ENCODE measurements at regions not wholly inside any gene's neighbourhood (a gene's known extent, or its start where the extent isn't known, plus 50 kb on each side); places are given as distances from the start of the nearest gene placed in this dataset.
"Not testable (repeated sequence)": the region's sequence is repeated elsewhere in the genome, so short reads cannot be mapped to it uniquely, and the experiment has no call there.

DNA sequence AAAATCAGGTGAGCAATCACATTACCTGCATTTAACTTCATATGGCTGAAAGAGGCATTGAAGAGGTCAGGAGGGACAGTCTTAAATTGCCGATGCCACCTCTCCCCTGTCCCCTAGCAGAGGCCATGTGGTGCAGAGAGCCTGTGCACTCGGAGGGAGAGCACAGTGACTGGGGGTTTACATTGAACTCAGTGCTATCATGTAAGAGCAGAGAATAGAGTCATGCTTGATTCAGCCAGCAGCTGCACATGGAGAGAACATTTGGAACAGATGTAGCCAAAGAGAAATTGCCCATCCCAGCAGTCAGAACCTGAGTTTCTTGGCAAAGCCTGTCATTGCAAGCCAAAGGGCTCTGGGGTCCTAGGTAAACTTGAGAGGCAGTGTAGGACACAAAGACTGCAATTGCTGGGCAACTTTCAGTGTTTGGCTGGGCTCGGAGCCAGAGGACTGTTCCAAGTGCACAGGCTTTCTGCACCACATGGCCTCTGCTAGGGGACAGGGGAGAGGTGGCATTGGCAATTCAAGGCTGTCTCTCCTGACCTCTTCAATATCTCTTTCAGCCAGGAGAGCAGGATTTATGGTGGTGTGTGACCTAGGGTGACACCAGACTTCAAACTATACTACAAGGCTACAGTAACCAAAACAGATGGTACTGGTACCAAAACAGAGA is 267.1 kb downstream of the REEP3 start:
- no peak for ATAC-seq

DNA sequence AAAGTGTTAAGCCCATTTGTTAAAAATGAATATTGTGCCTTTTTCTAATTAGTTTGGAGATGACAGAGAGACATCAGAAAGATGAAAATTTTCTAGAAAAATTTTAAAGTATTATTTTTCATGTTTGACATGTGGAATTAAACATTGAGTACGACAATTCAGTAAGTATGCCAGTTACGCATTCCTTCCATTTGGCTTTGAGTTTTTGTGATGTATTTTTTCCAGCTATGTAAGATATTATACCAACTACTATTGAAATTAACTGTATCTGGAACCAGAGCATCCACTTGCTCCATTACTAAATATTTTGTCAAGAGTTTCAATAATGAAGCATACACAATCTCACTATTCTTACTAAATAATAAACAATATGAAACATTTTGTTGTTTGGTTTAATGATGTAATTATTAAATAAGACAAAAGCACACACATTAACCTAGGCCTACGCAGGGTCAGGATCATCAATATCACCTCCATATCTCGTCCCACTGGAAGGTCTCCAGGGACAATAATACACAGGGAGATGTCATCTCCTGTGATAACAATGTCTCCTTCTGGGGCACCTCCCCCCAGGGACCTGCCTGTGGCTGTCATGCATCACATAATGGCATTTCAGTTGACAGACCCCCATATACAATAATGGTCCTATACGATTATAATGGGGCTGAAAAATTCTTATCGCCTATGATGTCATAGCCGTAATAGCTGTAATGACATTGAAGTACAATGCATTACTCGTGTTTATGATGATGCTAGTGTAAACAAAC is 274.1 kb downstream of the REEP3 start:
- no peak for ATAC-seq

GRCh38 chr10:63798599-63799498 is 277.6 kb downstream of the REEP3 start:
- ATAC-seq = no peak

- ATAC-seq = no peak
These were observed 278.5 kb downstream of the REEP3 start for GRCh38 chr10:63799521-63800300.

- no peak for ATAC-seq
These were observed 280.0 kb downstream of the REEP3 start for GRCh38 chr10:63801166-63801565.

DNA sequence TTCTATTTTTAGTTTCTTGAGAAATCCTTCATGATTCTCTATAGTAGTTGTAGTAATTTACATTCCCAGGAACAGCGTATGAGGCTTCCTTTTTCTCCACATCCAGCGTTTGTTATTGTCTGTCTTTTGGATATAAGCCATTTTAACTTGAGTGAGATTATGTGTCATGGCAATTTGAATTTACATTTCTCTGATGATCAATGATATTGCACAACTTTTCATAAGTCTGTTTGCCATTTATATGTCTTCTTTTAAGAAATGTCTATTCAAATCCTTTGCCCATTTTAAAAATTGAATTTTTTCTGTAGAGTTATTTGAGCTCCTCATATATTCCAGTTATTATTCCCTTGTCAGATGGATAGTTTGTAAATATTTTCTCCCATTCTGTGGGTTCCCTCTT is 285.1 kb downstream of the REEP3 start:
- no peak for ATAC-seq

- ATAC-seq = no peak
These were observed 291.3 kb downstream of the REEP3 start for GRCh38 chr10:63812501-63812900.

DNA sequence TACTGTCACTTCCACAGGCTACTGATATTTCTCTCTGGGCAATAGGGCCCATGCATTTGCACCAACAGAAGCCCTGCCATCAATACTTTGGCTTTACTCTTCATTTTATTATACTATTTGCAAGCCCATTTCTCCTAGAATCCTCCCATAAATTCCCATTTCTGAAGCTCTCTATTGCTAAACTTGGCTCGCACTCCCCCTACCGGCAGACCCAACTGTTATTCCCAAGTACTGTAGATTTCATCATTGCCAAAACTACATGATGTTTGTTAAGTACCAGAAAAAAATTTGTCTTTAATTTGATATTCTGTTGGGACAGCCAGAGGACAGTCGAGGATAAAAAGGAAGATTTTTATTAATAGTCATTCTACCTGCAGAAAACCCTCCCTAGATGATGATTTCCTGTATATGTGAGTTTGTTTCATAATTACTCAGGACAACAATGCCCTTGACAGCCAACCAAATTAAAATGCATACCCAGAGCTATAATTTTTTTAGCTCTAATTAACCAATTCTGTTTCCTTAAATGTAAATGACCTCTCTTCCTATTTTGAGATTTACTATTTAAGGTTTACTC is 298.6 kb downstream of the REEP3 start:
- ATAC-seq = no peak

- ATAC-seq = no peak
These were observed 301.3 kb downstream of the REEP3 start for GRCh38 chr10:63822496-63822895.

GRCh38 chr10:63825111-63825510 is 303.9 kb downstream of the REEP3 start:
- ATAC-seq = no peak

DNA sequence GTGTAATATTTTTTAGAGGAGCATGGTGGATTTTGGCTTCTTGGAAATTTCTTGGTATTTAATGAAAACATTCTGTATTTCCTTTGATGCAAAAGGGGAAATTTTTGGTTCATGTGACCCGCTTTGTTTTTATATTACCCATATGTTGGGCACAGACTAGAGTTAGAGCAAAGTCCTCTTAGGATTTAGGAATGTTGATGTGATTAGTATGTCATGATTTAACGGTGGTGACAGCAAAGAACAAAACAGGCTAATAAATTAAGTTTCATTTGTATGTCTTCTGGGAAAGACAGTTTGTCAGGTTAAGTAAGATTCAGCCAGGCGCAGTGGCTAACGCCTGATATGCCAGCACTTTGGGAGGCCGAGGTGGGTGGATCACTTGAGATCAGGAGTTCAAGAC is 304.6 kb downstream of the REEP3 start:
- no peak for ATAC-seq

DNA sequence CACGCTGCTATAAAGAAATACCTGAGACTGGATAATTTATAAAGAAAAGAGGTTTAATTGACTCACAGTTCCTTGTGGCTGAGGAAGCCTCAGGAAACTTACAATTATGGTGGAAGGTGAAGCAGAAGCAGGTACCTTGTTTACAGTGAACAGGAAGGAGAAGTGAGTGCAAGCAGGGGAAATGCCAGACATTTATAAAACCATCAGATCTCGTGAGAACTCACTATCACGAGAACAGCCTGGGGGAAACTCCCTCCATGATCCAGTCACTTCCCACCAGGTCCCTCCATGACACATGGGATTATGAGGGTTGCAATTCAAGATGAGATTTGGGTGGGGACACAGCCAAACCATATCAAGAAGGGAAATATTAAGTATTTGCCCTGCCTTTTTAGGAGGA is 305.8 kb downstream of the REEP3 start:
- not testable (repeated sequence) for ATAC-seq

DNA sequence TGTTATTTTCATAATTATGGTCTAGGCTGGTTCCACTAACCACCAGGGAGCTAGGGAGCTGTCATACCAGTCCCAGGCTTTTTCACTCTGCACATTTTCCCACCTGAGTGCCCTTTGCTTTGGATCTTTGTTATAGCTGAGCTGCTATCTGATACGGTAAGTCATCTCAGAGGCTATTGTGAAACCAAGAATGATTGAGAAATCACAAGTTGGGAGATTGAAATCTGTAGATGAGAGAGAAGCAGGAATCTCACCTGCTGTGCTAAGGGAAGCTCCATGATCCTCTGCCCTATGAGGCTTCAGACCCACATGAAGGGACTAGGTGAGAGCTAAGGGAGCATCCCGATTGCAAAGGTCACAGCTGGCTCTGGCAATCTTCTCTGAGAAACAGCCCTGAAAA is 307.8 kb downstream of the REEP3 start:
- no peak for ATAC-seq

DNA sequence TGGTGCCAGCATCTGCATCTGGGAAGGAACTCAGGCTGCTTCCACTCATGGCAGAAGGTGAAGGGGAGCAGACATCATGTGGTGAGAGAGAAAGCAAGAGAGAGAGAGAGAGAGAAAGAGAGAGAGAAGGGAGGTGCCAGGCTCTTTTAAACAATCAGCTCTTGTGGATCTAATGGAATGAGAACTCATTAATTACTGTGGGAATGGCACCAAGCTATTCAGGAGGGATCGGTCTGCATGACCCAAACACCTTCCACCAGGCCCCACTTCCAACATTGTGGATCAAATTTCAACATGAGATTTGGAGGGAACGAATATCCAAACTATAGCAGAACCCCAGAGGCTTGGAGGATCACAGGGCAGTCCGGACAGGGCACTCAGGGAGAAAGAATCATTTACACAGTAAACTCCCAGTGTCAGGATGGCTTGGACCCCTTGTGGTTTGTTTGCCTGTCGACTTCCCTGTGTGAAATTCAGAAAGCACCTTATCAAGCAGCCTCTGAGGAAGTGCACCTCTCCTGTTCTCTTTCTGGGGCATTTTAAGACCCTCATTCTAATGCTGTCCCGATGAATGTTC is 308.5 kb downstream of the REEP3 start:
- ATAC-seq = no peak

DNA sequence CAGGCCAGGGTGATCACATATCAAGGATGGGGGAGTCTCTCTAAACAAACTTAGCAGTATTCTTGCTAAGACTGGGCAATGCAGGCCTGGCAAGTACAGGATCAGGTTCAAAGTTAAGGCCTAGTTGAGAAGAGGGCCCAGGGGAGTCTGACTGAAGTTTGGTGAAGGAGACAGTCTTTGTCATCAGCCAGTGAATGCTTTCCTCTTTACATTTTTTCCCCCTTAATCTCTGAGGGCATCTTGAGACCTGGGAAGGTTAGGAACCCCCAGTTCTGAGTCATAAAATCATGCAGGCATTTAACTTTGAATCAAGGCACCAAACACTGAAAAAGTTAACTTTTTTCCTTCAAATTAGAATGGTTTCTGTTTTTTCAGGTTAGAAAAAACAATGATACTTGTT is 311.5 kb downstream of the REEP3 start:
- ATAC-seq = no peak

DNA sequence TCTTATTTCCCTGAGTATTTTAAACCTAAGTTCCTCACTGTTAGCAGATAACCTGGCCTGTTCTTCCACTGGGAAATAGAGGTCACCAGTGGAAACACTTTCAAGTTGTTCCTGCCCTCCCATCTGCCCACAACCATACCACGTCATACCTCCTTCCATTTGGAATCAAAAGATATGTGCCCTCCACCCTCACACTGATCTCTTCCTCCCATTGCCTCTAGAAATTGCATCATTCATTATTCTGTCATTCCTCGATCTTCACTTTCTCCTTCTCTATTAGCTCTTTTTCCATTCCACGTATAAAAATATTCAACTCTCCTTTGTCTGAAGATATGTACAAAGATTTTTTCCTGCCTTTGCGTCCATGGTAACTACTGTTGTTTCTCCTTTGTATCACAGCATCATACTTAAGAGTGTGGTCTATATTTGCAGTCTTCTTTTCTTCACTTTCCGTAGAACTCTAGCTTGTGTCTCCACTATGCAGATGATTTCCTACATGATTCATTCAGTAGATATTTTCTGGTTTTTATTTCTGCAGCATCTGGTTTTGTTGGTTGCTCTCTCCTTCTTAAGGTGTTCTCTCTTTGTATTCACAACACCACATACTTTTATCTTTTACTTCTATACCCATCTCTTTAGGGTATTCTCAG is 312.3 kb downstream of the REEP3 start:
- ATAC-seq = no peak

DNA sequence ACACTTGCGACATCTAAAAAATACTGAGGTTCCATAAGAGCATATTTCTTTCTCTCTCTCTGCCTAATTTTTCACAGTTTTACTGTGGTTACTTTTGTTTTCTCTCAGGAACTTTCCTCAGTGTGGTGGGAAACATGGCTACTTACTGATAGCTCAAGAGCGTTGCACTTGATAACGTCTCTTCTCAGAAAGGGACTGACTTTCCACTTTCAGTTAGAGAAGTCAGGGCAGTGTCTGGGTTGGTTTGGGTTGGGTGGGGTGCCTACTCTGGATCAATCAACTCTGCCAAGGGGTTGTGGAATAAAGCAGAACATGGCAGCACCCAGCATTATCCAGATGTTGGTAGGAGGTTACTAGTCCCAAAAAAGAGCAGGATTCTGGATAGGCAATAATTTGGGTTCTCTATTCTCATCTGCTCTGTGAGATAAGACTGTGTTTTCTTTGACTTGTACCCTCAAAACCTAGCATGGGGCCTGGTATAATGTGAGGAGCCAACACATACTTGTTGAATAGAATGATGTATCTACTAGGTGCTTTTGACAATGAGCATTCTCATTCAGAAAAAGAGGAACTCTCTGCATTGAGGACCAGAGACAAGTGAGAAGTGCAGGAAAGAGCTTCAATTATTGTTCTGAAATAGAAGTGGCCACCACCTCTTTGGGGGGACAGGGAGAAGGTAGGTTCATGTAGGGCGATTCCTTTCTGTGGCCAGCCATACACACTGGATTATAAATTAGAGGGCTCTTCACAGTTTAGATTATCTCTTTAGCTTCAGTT is 315.7 kb downstream of the REEP3 start:
- no peak for ATAC-seq

GRCh38 chr10:63841761-63842160 is 320.6 kb downstream of the REEP3 start:
- no peak for ATAC-seq

DNA sequence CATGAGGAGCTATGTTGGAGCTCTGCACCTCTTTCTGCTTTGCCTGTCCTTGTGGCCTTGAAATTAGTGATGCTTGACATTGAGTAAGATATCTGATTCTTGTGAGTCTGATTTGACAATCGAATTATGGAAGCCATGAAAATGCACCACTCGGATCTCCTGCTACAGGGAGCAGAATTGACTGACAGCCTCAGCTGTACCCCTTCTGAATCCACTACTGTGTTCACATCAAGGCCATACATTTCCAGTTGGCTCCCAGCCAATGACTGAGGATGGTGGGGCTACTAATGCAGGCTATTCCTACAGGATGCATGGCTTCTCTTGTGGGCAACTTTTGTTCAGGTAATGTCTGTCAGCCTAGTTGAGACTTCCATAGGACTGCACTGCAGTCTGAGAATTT is 321.9 kb downstream of the REEP3 start:
- no peak for ATAC-seq

GRCh38 chr10:63848871-63849270 is 327.7 kb downstream of the REEP3 start:
- not testable (repeated sequence) for ATAC-seq

DNA sequence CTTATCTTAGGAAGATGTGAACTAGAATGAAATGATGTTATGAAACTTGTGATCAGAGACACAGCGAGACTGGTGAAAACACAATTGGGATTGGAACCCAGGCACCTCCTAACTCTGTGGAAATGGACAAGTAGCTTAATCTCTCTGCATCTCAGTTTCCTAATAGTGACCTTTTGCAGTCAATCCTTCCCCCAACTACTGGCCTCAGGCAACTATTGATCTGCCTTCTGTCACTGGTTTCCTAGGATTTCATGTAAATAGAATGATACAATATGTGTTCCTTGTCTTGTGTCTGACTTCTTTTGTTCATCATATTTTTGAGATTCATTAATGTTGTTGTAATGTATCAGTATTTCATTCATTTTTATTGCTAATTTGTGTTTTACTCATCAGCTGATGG is 341.7 kb downstream of the REEP3 start:
- ATAC-seq = no peak

Measured in activated CD4-positive, CD25-positive, alpha-beta regulatory T cell treated with anti-CD3 and anti-CD28 coated beads, Interleukin-2, amount 50 U/mL, for 24 hours (primary cell).